Kidney (tissue), 13 donors: ENCODE measurements at regions not wholly inside any gene's neighbourhood (a gene's known extent, or its start where the extent isn't known, plus 50 kb on each side); places are given as distances from the start of the nearest gene placed in this dataset.
A peak's percentile ranks its signal among the peaks of the same experiment; 100 is the strongest.

Source experiments
- DNase-seq, 5 donors: peaks; one replicate each; pipeline ENCODE4 v3.0.0-alpha.2; 2013 to 2020
- FAIRE-seq: peaks from 2 replicates; lab custom pipeline; 2012; peaks lifted over from hg19 to GRCh38; lab: Jason Lieb, UNC
- H3K27ac ChIP-seq, 2 donors: one replicate each; pipeline ENCODE4 v1.7.0; 2013; ENCODE audit warnings: low read depth in 2 of 2, low read length in 2 of 2, inconsistent platforms in 1 of 2
- H3K27me3 ChIP-seq: one replicate; pipeline ENCODE4 v1.7.1; 2013; ENCODE audit warnings: low read length, inconsistent platforms; ENCODE audit not compliant: control insufficient read depth, insufficient read depth
- H3K36me3 ChIP-seq, 3 donors: one replicate each; pipeline versions ENCODE4 v1.7.0 to v1.7.1; 2013; ENCODE audit warnings: low read length in 3 of 3, control low read depth in 1 of 3, inconsistent platforms in 1 of 3; ENCODE audit not compliant: insufficient read depth in 3 of 3, control insufficient read depth in 2 of 3
- H3K4me1 ChIP-seq, 3 donors: one replicate each; pipeline versions ENCODE4 v1.7.0 to v1.7.1; 2013; ENCODE audit warnings: low read length in 3 of 3, inconsistent platforms in 1 of 3, low read depth in 1 of 3; ENCODE audit not compliant: control insufficient read depth in 2 of 3, insufficient read depth in 2 of 3
- H3K4me3 ChIP-seq, 3 donors: one replicate each; pipeline versions ENCODE4 v1.7.0 to v1.8.1; 2013; ENCODE audit warnings: low read length in 3 of 3, control low read depth in 1 of 3, inconsistent platforms in 1 of 3
- H3K9ac ChIP-seq, 3 donors: one replicate each; pipeline versions ENCODE4 v1.7.0 to v1.7.1; 2013; ENCODE audit warnings: low read length in 3 of 3, control low read depth in 1 of 3, inconsistent platforms in 1 of 3
- H3K9me3 ChIP-seq, 3 donors: one replicate each; pipeline versions ENCODE4 v1.7.0 to v1.7.1; 2013; ENCODE audit warnings: low read length in 3 of 3, control low read depth in 1 of 3, inconsistent platforms in 1 of 3; ENCODE audit not compliant: control insufficient read depth in 2 of 3, insufficient read depth in 1 of 3
- intact Hi-C: fragments of 100-400 bp; cut with DNase I; formaldehyde crosslinking; loops from one replicate; pipeline ENCODE4 v1.11.1; 2022
- TF ChIP-seq, protein P1 (sequence below): IDR thresholded peaks from 3 replicates; pipeline ENCODE4 v1.5.1; 2012; ENCODE audit warnings: mild to moderate bottlenecking, moderate library complexity, borderline replicate concordance; ENCODE audit not compliant: insufficient read depth; ENCODE audit errors: extremely low read depth
- donor health status: control.
- donor health status: control.
- donor health status: control.
- donor health status: control.
- donor health status: control.
- donor health status: DM: yes; HTN: yes; CAD: no.
- donor health status: Normal renal cell carcinoma (clear cell type).

GRCh38 chr10:23742368-23742767 lies 303.5 kb downstream of the OTUD1 start:
- H3K4me1 ChIP-seq: no peaks in the 10 kb centered on the region
- DNase-seq (no peak), FAIRE-seq (no peak)
- H3K27me3 ChIP-seq: no peaks in the 10 kb centered on the region
- intact Hi-C loops: no loop called here
- no peaks in the 10 kb centered on the region for H3K36me3 ChIP-seq
- TF ChIP-seq, protein P1, sequence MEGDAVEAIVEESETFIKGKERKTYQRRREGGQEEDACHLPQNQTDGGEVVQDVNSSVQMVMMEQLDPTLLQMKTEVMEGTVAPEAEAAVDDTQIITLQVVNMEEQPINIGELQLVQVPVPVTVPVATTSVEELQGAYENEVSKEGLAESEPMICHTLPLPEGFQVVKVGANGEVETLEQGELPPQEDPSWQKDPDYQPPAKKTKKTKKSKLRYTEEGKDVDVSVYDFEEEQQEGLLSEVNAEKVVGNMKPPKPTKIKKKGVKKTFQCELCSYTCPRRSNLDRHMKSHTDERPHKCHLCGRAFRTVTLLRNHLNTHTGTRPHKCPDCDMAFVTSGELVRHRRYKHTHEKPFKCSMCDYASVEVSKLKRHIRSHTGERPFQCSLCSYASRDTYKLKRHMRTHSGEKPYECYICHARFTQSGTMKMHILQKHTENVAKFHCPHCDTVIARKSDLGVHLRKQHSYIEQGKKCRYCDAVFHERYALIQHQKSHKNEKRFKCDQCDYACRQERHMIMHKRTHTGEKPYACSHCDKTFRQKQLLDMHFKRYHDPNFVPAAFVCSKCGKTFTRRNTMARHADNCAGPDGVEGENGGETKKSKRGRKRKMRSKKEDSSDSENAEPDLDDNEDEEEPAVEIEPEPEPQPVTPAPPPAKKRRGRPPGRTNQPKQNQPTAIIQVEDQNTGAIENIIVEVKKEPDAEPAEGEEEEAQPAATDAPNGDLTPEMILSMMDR: no peak
- H3K27ac ChIP-seq: no peak overlapping the region
- no peak overlapping the region for H3K4me3 ChIP-seq
- H3K9ac ChIP-seq: no peak overlapping the region
- no peaks in the 10 kb centered on the region for H3K9me3 ChIP-seq

- intact Hi-C loops: no loop called here
- Histone ChIP-seq H3K4me1 (no peaks in the 10 kb centered on the region), H3K4me3 (no peak overlapping the region), H3K9me3 (no peaks in the 10 kb centered on the region), H3K9ac (no peak overlapping the region), H3K27me3 (no peaks in the 10 kb centered on the region), H3K36me3 (no peaks in the 10 kb centered on the region), H3K27ac (no peak overlapping the region)
- no peak for FAIRE-seq
- TF ChIP-seq, protein P1: no peak
- DNase-seq: peak in 1 of 5 donors; percentile 13
Observed at GRCh38 chr10:23742807-23743206, 303.9 kb downstream of the OTUD1 start.

GRCh38 chr10:23754179-23754578 lies 315.3 kb downstream of the OTUD1 start:
- Histone ChIP-seq H3K9ac (no peak overlapping the region), H3K27me3 (no peaks in the 10 kb centered on the region), H3K4me1 (no peaks in the 10 kb centered on the region), H3K4me3 (no peak overlapping the region), H3K9me3 (no peaks in the 10 kb centered on the region), H3K36me3 (no peaks in the 10 kb centered on the region), H3K27ac (no peak overlapping the region)
- no peak for FAIRE-seq
- intact Hi-C loops: no loop called here
- DNase-seq: no peak
- TF ChIP-seq, protein P1: no peak

DNA sequence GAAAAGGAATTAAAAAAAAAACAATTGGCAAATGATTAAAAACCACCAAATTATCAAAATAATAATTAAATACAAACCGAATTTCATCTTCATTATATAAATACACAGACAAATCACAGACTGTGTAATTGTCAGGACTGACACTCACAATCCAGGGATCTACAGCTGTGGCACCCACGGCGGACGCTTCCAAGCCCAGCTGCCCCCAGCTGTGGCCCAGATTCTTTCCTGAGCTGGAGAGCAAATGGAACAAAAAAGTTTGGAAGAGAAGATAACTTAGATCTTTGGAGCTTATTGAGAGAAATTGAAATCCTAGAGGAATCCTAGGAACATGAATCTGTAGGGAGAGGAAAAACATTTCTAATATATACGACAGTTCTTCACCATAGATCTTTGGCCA lies 316.1 kb downstream of the OTUD1 start:
- TF ChIP-seq, protein P1: no peak
- intact Hi-C loops: no loop called here
- peak in 1 of 5 donors; percentile 27 for DNase-seq
- FAIRE-seq: no peak
- H3K4me3 ChIP-seq: no peak overlapping the region
- H3K27ac ChIP-seq: no peak overlapping the region
- H3K4me1 ChIP-seq: no peaks in the 10 kb centered on the region
- H3K36me3 ChIP-seq: no peaks in the 10 kb centered on the region
- no peak overlapping the region for H3K9ac ChIP-seq
- no peaks in the 10 kb centered on the region for H3K27me3 ChIP-seq
- H3K9me3 ChIP-seq: no peaks in the 10 kb centered on the region
